ENCODE measurements at regions not wholly inside any gene's neighbourhood (a gene's known extent, or its start where the extent isn't known, plus 50 kb on each side); places are given as distances from the start of the nearest gene placed in this dataset.
"Not testable (repeated sequence)": the region's sequence is repeated elsewhere in the genome, so short reads cannot be mapped to it uniquely, and the experiment has no call there.

- H3K27me3 Mint-ChIP-seq = no peaks in the 10 kb centered on the region
- H3K4me3 Mint-ChIP-seq = no peak overlapping the region
- POLR2A ChIA-PET = no interaction called here
- DNase-seq (no peak), ATAC-seq (ENCODE audit: low read depth) (no peak)
- H3K27ac Mint-ChIP-seq = no peak overlapping the region
- H3K36me3 Mint-ChIP-seq = no peaks in the 10 kb centered on the region
- H3K4me1 Mint-ChIP-seq = no peaks in the 10 kb centered on the region
- no peaks in the 10 kb centered on the region for H3K9me3 Mint-ChIP-seq
Measured at GRCh38 chrX:3522101-3522650, 175.7 kb upstream of the MXRA5 start.

- no peaks in the 10 kb centered on the region for H3K9me3 Mint-ChIP-seq
- no peak for DNase-seq
- no peak for ATAC-seq (ENCODE audit: low read depth)
- H3K4me1 Mint-ChIP-seq = no peaks in the 10 kb centered on the region
- H3K36me3 Mint-ChIP-seq = no peaks in the 10 kb centered on the region
- no peak overlapping the region for H3K4me3 Mint-ChIP-seq
- POLR2A ChIA-PET = no interaction called here
- no peaks in the 10 kb centered on the region for H3K27me3 Mint-ChIP-seq
- no peak overlapping the region for H3K27ac Mint-ChIP-seq
Measured at GRCh38 chrX:3521396-3521795, 174.9 kb upstream of the MXRA5 start.

GRCh38 chrX:3520982-3521381 is 174.5 kb upstream of the MXRA5 start:
- no peak overlapping the region for H3K27ac Mint-ChIP-seq
- no peak overlapping the region for H3K4me3 Mint-ChIP-seq
- POLR2A ChIA-PET = no interaction called here
- H3K9me3 Mint-ChIP-seq = no peaks in the 10 kb centered on the region
- no peaks in the 10 kb centered on the region for H3K4me1 Mint-ChIP-seq
- ATAC-seq (ENCODE audit: low read depth) (no peak), DNase-seq (no peak)
- H3K36me3 Mint-ChIP-seq = no peaks in the 10 kb centered on the region
- H3K27me3 Mint-ChIP-seq = no peaks in the 10 kb centered on the region

GRCh38 chrX:3520458-3520857 is 174.0 kb upstream of the MXRA5 start:
- no peak overlapping the region for H3K27ac Mint-ChIP-seq
- H3K36me3 Mint-ChIP-seq = no peaks in the 10 kb centered on the region
- POLR2A ChIA-PET = no interaction called here
- H3K4me3 Mint-ChIP-seq = no peak overlapping the region
- DNase-seq (no peak), ATAC-seq (ENCODE audit: low read depth) (no peak)
- no peaks in the 10 kb centered on the region for H3K9me3 Mint-ChIP-seq
- no peaks in the 10 kb centered on the region for H3K4me1 Mint-ChIP-seq
- H3K27me3 Mint-ChIP-seq = no peaks in the 10 kb centered on the region

- H3K36me3 Mint-ChIP-seq; DNase-seq; ATAC-seq (ENCODE audit: low read depth); H3K27me3 Mint-ChIP-seq; H3K4me1 Mint-ChIP-seq; H3K9me3 Mint-ChIP-seq; H3K4me3 Mint-ChIP-seq; POLR2A ChIA-PET; H3K27ac Mint-ChIP-seq: not testable (repeated sequence)
Measured at GRCh38 chrX:3519384-3519783, 172.9 kb upstream of the MXRA5 start.

- ATAC-seq (ENCODE audit: low read depth) (no peak), DNase-seq (no peak)
- Mint-ChIP-seq H3K27me3 (no peaks in the 10 kb centered on the region), H3K36me3 (no peaks in the 10 kb centered on the region), H3K4me1 (no peaks in the 10 kb centered on the region), H3K27ac (no peak overlapping the region), H3K9me3 (no peaks in the 10 kb centered on the region), H3K4me3 (no peak overlapping the region)
- POLR2A ChIA-PET = no interaction called here
Measured at GRCh38 chrX:3518870-3519269, 172.4 kb upstream of the MXRA5 start.

- ATAC-seq (ENCODE audit: low read depth) = no peak
- Mint-ChIP-seq H3K4me1 (no peaks in the 10 kb centered on the region), H3K27ac (no peak overlapping the region), H3K27me3 (no peaks in the 10 kb centered on the region), H3K36me3 (no peaks in the 10 kb centered on the region), H3K9me3 (no peaks in the 10 kb centered on the region), H3K4me3 (no peak overlapping the region)
- DNase-seq = no peak
- POLR2A ChIA-PET = no interaction called here
Measured at GRCh38 chrX:3516051-3516541, 169.6 kb upstream of the MXRA5 start.

GRCh38 chrX:3514996-3515395 is 168.5 kb upstream of the MXRA5 start:
- H3K4me3 Mint-ChIP-seq = no peak overlapping the region
- no peak overlapping the region for H3K27ac Mint-ChIP-seq
- H3K27me3 Mint-ChIP-seq = no peaks in the 10 kb centered on the region
- ATAC-seq (ENCODE audit: low read depth) = no peak
- no peaks in the 10 kb centered on the region for H3K9me3 Mint-ChIP-seq
- no peaks in the 10 kb centered on the region for H3K36me3 Mint-ChIP-seq
- POLR2A ChIA-PET = no interaction called here
- no peak for DNase-seq
- H3K4me1 Mint-ChIP-seq = no peaks in the 10 kb centered on the region

GRCh38 chrX:3512150-3512549 is 165.7 kb upstream of the MXRA5 start:
- not testable (repeated sequence) for DNase-seq; H3K27ac Mint-ChIP-seq; H3K36me3 Mint-ChIP-seq; H3K4me1 Mint-ChIP-seq; H3K9me3 Mint-ChIP-seq; ATAC-seq (ENCODE audit: low read depth); H3K4me3 Mint-ChIP-seq; H3K27me3 Mint-ChIP-seq
- POLR2A ChIA-PET = interaction anchor here (0.7 kb wide), 1 partner anchor 1394 kb away, joined by 5 read pairs; no protein-coding TSS in a partner anchor

GRCh38 chrX:3509934-3510333 is 163.5 kb upstream of the MXRA5 start:
- Mint-ChIP-seq H3K27me3 (no peaks in the 10 kb centered on the region), H3K4me1 (no peaks in the 10 kb centered on the region), H3K36me3 (no peaks in the 10 kb centered on the region), H3K9me3 (no peaks in the 10 kb centered on the region), H3K4me3 (no peak overlapping the region), H3K27ac (no peak overlapping the region)
- DNase-seq (no peak), ATAC-seq (ENCODE audit: low read depth) (no peak)
- POLR2A ChIA-PET = no interaction called here

GRCh38 chrX:3504916-3505315 is 158.5 kb upstream of the MXRA5 start:
- ATAC-seq (ENCODE audit: low read depth) = no peak
- no peak overlapping the region for H3K27ac Mint-ChIP-seq
- H3K36me3 Mint-ChIP-seq = no peaks in the 10 kb centered on the region
- no peaks in the 10 kb centered on the region for H3K27me3 Mint-ChIP-seq
- no peaks in the 10 kb centered on the region for H3K9me3 Mint-ChIP-seq
- no peak overlapping the region for H3K4me3 Mint-ChIP-seq
- no peak for DNase-seq
- POLR2A ChIA-PET = no interaction called here
- no peaks in the 10 kb centered on the region for H3K4me1 Mint-ChIP-seq

- no peak for ATAC-seq (ENCODE audit: low read depth)
- Mint-ChIP-seq H3K27me3 (no peaks in the 10 kb centered on the region), H3K36me3 (no peaks in the 10 kb centered on the region), H3K4me1 (no peaks in the 10 kb centered on the region), H3K9me3 (no peaks in the 10 kb centered on the region), H3K4me3 (no peak overlapping the region), H3K27ac (no peak overlapping the region)
- POLR2A ChIA-PET = no interaction called here
- no peak for DNase-seq
Measured at GRCh38 chrX:3501833-3502535, 155.5 kb upstream of the MXRA5 start.

- H3K9me3 Mint-ChIP-seq; H3K27me3 Mint-ChIP-seq; DNase-seq; ATAC-seq (ENCODE audit: low read depth); H3K36me3 Mint-ChIP-seq; H3K4me3 Mint-ChIP-seq; H3K27ac Mint-ChIP-seq; H3K4me1 Mint-ChIP-seq; POLR2A ChIA-PET: not testable (repeated sequence)
Measured at GRCh38 chrX:3495836-3496769, 149.7 kb upstream of the MXRA5 start.

GRCh38 chrX:3493605-3494004 is 147.2 kb upstream of the MXRA5 start:
- DNase-seq = no peak
- Mint-ChIP-seq H3K36me3 (no peaks in the 10 kb centered on the region), H3K4me1 (no peaks in the 10 kb centered on the region), H3K27me3 (no peaks in the 10 kb centered on the region), H3K9me3 (no peaks in the 10 kb centered on the region), H3K27ac (no peak overlapping the region), H3K4me3 (no peak overlapping the region)
- ATAC-seq (ENCODE audit: low read depth) = no peak
- POLR2A ChIA-PET = no interaction called here
